GM12892 (cell line): ENCODE measurements at regions not wholly inside any gene's neighbourhood (a gene's known extent, or its start where the extent isn't known, plus 50 kb on each side); places are given as distances from the start of the nearest gene placed in this dataset.

Source experiments
- DNase-seq: peaks from one replicate; pipeline ENCODE4 v3.0.0; 2011; ENCODE audit not compliant: insufficient read length
- FAIRE-seq: peaks from 2 replicates; lab custom pipeline; 2011; peaks lifted over from hg19 to GRCh38; lab: Jason Lieb, UNC
- POLR2A ChIP-seq: IDR thresholded peaks from 2 replicates; pipeline ENCODE4 v1.6.1; 2011; ENCODE audit warnings: low read depth, low read length, control low read depth
- POLR2AphosphoS5 ChIP-seq: IDR thresholded peaks from 2 replicates; pipeline ENCODE4 v1.6.1; 2011; ENCODE audit warnings: low read depth, low read length, control low read depth
- TAF1 ChIP-seq: IDR thresholded peaks from 2 replicates; pipeline ENCODE4 v1.6.1; 2011; ENCODE audit warnings: low read depth, mild to moderate bottlenecking, control low read depth, low read length, borderline replicate concordance

DNA sequence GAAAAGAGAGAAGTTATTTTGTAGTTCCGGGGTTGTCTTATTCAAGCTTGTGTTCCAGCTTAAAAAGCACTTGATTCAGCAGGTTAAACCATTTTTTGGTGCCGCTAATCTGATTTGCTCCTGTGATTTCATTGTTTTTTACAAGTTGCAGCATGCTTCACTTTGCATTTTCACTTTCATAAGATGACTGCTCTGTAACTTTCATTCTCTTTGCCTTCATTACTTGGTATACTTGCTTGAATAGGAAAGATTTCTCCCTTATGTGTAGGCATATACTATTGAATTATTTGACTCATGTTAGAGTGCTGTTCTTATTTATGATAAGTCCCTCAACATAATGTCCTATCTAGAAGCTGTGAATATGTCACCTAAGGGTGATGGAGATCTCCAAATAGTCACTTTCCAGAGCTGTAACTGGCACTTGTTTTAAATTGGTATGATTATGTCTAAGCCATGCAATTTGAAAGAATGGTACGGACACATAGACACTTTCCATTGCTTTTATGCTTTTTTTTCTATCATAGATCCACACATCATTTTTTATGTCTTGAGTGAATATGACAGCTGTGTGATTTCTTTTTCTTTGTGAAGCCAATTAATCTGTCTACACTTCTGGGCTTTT is 254.5 kb downstream of the DSEL start:
- no peak for TF ChIP-seq POLR2AphosphoS5
- TF ChIP-seq TAF1 = no peak
- no peak for TF ChIP-seq POLR2A
- DNase-seq = no peak
- FAIRE-seq = no peak

DNA sequence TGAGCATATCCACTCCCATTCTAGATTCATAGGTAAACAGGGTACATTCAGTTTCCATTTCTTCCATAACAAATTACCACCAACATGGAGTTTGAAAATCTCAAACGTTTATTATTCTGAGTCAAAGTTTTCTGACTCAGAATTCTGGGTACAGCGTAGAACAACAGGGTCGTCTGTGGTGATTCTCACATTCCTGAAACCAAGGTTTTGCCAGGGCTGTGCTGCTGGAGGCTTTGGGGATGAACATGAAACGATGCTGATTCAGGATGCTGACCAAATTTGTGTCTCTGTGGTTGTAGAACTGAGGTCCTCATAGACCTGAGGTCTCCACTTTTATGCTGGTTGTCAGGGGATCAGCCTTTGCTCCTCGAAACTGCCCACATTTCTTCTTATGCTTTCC is 255.7 kb downstream of the DSEL start:
- DNase-seq (no peak), FAIRE-seq (no peak)
- no peak for TF ChIP-seq TAF1
- no peak for TF ChIP-seq POLR2AphosphoS5
- TF ChIP-seq POLR2A = no peak

DNA sequence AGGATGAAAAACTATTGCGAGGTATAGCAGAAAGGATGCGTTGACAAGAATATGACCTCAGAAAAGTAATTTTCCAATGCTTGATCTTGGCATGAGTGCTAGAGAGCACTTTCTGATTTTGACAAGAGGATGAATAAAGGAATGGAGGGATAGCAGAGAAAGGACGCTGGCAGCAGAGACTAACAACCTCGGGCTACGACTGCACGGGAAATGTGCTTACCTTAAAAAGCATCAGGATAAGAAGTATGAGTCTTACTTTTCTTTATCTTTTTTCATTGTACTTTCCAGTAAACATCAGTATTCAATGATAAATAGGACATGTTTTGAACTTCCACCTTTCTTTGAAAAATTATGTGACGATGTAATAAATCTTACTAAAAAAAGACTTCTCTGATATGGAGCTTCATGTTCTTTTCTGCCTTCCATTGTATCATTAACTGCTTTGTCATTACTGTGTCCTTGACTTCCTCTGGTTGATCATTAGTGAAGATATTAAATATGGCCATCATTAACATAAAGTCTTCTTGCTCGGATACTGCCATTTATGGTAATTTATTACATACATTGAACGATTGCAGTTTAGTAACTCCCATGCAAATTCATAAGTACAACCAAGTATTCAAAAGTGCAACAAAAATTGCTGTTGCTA is 265.6 kb downstream of the DSEL start:
- no peak for FAIRE-seq
- DNase-seq = no peak
- TF ChIP-seq POLR2A (no peak), TAF1 (no peak), POLR2AphosphoS5 (no peak)

DNA sequence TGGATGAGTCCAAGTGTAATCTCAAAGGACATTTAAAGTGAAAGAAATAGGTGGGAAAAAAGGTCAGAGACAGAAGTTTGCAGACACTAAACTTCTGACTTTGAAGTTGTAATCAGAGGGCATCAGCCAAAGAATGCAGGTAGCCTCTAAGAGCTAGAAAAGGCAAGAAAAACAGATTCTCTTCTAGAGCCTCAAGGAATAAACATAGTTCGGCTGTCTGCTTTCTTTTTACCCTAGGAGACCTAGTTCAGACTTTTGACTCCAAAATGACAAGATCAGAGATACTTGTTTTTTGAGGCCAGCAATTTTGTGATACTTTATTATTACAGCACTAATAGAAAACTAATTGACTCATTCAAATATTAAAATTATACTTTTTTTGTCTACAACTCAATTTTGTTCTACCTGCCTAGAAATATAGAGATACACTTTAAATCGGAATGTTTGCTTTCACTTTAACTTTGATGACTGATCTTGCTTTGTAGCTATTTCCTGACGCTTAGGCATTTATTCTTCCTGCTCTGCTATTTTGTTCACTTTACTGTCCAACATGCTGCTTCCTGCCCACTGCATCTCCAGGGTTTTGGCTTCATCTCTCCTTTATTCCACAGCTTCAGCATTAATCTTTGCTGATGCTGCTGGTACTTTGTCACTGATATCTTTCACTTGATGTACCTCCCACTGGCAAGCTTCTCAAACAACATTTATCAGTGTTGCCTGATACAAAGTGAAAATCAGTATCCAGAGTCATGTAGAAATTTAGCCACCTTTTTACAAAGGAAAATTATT is 272.5 kb downstream of the DSEL start:
- FAIRE-seq = no peak
- TF ChIP-seq TAF1 = no peak
- DNase-seq = no peak

DNA sequence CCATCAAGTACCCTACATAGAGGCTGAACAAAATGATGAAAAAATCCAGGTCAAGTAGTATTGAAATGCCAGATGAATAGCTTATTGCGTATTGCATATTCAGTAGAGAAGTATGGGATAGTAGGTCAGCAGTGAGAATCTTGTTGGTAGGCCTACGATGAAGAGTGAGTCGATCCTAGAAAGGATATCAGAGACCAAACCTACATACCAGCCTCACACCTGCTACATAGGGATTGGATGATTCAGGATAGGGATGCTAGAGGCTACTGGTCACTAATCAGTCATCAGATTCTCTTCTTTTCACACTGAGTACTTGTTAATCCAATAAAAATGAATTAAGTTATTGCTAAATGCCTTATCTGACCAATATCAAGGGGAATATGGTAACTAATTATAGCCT is 274.5 kb downstream of the DSEL start:
- DNase-seq (no peak), FAIRE-seq (no peak)
- TF ChIP-seq TAF1 (no peak), POLR2A (no peak), POLR2AphosphoS5 (no peak)

DNA sequence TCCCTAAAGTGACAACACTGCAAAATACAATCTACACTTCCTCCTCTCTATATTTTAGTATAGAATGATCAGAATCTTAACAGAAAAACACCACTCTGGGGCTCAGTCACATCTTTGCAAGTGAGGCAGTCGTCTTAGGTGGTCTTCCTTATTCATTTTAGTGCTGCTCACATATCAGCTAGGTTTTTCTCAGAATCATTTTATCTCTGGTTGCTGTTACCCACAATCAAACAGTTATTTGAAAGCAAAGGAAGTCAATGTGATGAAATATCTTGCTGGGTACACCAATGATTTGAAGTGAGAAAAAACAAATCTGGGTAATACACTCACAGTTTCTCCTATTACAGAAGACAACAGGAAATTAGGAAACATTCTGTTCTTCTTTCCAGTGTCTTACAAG is 275.2 kb downstream of the DSEL start:
- TF ChIP-seq POLR2A (no peak), POLR2AphosphoS5 (no peak), TAF1 (no peak)
- FAIRE-seq (no peak), DNase-seq (no peak)

DNA sequence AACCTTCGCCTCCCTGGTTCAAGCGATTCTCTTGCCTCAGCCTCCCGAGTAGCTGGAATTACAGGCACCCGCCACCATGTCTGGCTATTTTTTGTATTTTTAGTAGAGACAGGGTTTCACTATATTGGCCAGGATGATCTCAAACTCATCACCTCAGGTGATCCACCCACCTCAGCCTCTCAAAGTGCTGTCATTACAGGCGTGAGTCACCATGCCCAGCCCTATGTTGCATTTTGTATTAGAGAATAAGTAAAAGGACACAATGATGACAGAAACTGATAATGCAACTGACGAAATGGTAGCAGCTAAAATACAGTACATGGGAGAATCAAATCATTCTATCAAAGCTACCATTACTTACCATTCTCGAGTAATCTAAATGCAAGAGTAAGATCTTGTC is 276.7 kb downstream of the DSEL start:
- DNase-seq (no peak), FAIRE-seq (no peak)
- TF ChIP-seq POLR2A (no peak), POLR2AphosphoS5 (no peak), TAF1 (no peak)

DNA sequence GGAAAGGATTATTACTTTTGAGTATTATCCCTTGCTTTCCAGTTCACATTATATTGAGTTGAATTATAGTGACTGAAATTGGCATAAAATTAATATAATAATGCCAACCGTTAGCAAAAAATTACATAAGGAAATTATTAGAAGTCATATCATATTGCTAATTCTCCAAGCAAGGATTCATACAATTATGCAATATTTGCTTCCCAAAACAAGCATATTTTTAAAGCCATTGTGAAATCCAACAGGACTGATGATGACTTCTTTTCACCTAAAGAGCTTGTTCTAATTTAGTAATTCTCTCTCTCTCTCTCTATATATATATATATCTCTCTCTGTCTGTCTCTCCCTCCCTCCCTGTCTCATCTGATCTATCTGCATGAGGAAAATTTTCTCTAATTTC is 283.5 kb downstream of the DSEL start:
- no peak for TF ChIP-seq POLR2AphosphoS5
- TF ChIP-seq TAF1 = no peak
- no peak for TF ChIP-seq POLR2A
- FAIRE-seq = no peak
- DNase-seq = no peak

DNA sequence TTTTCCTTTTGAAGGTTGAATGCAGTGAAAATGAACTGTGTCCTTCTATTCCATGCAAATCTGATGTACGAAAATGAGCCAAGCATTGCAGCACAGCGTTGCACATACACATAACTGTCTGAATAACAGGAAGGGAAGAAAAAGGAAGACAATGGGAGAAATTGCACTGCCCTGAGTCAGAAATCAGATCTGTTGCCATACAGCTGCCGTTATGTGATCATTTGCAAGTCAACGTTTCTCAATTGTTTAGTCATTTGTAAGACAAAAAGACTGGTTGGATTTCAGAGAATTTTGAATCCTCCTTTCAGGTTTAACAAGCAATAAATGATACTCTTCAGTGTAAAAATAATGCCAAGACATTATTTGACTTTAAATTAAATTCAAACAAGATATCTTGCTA is 284.1 kb downstream of the DSEL start:
- no peak for DNase-seq
- no peak for TF ChIP-seq TAF1
- no peak for TF ChIP-seq POLR2AphosphoS5
- TF ChIP-seq POLR2A = no peak
- no peak for FAIRE-seq

DNA sequence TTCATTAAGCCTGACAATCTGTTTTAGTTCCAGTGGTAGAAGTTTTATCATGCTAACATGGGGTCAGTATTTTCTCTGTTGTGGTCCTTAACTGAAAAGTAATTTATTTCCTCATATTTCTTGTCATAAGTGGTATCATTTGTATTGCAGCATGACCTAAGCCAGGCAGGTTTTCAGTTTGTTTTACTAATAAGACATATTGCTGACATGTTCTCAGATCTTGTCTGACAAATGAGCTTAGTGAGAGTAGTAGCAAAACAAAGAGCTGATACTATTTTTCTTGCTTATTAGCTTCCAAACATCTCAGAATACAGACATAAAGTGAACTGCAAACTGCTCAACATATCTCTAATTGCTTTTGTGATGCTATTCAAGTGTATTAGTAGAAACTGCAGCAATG is 293.6 kb downstream of the DSEL start:
- TF ChIP-seq POLR2A (no peak), TAF1 (no peak), POLR2AphosphoS5 (no peak)
- FAIRE-seq (no peak), DNase-seq (no peak)

DNA sequence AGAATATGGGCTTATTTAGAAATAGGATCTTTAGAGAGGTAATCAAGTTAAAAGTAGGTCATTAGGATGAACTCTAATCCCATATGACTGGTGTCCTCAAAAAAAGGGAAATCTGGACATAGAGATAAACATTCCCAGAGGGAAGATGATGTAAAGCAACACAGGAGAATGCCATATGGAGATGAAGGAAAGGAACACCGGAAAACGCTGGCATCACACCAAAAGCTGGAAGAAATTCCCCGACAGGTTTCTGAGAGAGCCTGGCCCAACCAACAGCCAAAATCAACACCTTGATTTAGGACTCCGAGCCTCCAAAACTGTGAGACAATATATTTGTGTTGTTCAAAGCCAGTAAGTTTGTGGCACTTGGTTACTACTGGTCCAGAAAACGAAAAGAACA is 296.7 kb downstream of the DSEL start:
- TF ChIP-seq POLR2AphosphoS5 (no peak), POLR2A (no peak), TAF1 (no peak)

More for the DNA sequence above, 296.7 kb downstream of the DSEL start:
- DNase-seq (no peak), FAIRE-seq (no peak)
